Left lobe of liver (tissue), 2 donors: ENCODE measurements at regions not wholly inside any gene's neighbourhood (a gene's known extent, or its start where the extent isn't known, plus 50 kb on each side); places are given as distances from the start of the nearest gene placed in this dataset.

Experiments used
- ATAC-seq: fragments of 200-7000 bp; cut with Tn5 transposase; one replicate; pipeline ENCODE4 v1.9.1; 2020; ENCODE audit warnings: mild to moderate bottlenecking, moderate library complexity
- DNase-seq: peaks from one replicate; pipeline ENCODE4 v3.0.0-alpha.2; 2020; ENCODE audit warnings: low spot score
- donor health status: DM: no; HTN: no; CAD: no; lungs with moderate emphysema.
- donor health status: DM: no; HTN: yes; CAD: no.

DNA sequence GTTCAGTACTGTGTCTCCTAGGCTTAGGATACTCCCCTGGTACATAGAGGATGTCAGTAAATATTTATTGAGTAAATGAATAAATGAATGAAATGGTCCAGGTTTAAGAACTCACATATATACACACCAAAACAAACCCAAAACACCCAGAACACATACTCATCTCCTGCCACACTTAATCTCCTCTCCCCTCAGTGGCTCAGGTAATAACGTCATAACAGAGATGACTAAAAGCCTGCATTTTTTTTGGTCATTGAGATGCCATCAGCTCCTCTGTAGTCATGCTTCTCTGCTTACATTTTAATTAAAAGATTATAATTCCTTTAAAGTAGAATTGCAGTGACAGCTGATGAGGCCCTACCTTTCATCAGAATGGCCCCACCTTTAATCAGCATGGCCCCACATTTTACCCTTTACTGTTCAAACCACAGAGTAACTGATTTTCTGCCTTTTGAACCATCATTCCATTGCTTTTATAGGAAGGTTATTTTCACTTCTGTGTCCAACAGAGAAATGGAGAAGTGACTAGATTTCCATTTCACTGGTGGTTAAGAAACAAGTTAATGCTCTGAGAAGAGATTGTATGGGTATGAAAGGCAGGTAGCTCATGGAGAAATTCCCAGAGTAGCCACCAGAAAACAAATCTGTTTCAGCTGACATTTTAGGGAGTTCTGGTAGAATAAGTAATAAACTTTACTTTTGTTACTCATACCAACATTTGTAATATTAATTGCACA is 193.4 kb upstream of the ATP2B1 start:
- no peak for ATAC-seq
- DNase-seq: no peak

- DNase-seq (no peak), ATAC-seq (no peak)
Measured at GRCh38 chr12:89901319-89901718, 192.7 kb upstream of the ATP2B1 start.

GRCh38 chr12:89899651-89900050 is 191.0 kb upstream of the ATP2B1 start:
- ATAC-seq: no peak

DNA sequence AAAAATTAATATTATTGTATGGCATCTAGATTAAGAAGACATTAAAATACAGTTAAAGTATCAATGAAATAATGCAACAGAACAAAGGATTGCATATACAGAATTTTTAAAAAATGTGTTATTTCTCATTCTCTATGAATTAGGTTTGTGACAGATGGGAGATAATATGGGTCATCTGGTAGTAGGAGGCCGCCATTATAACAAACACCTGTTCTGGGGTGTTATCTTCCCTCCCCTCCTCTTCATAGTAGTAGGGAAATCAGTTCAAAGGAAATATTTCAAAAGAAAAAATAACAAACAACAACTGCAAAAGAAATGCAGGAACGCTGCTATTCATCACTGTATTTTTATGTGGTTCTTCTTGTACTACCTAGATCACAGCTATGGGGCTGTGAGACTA is 187.0 kb upstream of the ATP2B1 start:
- ATAC-seq (no peak), DNase-seq (no peak)

More at GRCh38 chr12:89899651-89900050, 191.0 kb upstream of the ATP2B1 start:
- DNase-seq: no peak

- ATAC-seq: no peak
- no peak for DNase-seq
Measured at GRCh38 chr12:89895101-89895500, 186.5 kb upstream of the ATP2B1 start.

DNA sequence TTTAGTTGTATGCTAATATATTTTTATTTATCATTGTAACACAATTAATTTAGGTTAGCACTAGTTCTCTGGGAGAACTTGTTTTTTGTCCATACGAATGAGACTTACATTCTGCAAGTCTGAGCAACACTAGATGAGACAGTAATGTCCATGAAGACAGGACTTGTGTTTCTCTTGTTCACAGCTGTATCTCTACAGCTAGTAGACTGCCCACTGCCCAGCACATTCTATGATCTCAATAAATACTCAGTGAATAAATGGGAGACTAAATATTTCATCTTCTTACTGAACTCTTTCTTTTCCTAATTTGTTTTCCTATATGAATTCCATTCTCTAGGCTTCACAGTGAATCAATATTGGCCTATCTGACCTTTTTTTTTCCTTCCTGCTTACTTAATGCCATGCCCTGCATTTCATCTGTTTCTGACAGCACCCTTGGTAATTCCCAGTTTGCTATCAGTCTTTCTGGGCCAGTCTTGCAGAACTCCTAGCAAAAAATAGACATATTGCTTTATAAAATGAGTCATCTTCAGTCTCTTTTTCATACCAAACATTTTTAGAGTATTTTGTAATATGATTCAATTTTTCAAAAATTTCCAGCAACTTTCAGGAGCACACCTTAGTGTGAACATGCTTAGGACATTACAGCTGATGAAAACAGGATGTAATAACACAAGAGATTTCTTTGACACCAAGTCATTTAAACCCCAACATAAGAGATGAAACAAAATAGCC is 185.5 kb upstream of the ATP2B1 start:
- DNase-seq (no peak), ATAC-seq (no peak)

DNA sequence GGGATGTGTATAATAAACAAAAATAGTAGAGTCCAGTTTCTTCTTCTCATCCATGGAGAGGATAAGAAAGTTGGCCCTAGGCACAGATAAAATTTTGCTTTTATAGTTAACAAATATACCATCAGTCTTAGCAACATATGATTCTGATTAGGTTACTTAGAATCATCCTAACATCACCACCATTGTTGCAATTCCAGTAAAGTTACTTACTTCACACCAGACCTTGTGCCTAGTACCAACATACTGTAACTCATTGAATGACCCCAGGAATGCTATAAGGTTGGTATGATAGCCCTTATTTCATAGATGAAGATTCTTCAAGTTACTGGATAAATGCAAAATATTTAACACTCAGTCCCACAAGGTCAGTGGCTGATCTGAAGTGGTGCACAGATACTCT is 183.8 kb upstream of the ATP2B1 start:
- ATAC-seq: no peak
- no peak for DNase-seq

GRCh38 chr12:89891933-89892332 is 183.3 kb upstream of the ATP2B1 start:
- ATAC-seq: no peak

DNA sequence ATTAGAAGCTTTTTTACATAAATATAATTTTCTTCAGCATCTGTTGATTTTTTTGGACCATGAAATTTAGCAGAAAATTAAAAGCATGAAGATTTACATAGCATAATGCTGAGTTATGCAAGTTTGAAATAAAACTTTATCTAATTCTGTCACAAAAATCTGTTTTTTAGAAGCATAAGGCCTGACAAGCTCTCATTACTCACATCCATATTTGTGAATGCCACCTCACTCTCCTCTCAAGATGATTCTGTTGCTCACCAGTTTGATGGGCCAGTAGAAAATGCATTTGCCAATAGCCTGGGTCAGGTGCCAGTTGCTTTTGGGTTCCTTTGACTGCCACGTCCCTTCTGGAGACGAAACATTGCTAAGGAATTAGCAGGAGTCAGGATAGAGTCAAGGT is 181.5 kb upstream of the ATP2B1 start:
- ATAC-seq: no peak
- no peak for DNase-seq

More at GRCh38 chr12:89891933-89892332, 183.3 kb upstream of the ATP2B1 start:
- DNase-seq: no peak

- no peak for ATAC-seq
- no peak for DNase-seq
Measured at GRCh38 chr12:89889062-89889461, 180.4 kb upstream of the ATP2B1 start.

DNA sequence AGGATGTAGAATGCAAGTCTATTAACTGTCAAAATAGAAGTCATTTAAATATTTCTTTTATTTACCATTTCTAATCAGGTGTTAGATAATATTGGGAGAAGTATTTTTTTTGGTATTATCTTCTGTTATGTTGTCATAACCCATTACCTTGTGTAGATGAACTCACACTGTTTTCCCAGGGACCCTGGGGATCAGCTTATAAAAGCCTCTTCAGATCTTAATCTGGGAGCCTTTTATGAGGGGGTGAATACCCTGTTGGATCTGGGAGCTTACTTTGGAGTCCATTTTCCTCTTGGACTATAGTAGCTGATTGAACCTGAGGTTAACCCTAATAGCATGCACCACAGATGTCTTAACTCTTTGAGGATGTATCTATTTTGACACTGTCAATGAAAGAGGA is 176.3 kb upstream of the ATP2B1 start:
- ATAC-seq (no peak), DNase-seq (no peak)

- no peak for DNase-seq
- no peak for ATAC-seq
Measured at GRCh38 chr12:89884416-89884898, 175.8 kb upstream of the ATP2B1 start.

DNA sequence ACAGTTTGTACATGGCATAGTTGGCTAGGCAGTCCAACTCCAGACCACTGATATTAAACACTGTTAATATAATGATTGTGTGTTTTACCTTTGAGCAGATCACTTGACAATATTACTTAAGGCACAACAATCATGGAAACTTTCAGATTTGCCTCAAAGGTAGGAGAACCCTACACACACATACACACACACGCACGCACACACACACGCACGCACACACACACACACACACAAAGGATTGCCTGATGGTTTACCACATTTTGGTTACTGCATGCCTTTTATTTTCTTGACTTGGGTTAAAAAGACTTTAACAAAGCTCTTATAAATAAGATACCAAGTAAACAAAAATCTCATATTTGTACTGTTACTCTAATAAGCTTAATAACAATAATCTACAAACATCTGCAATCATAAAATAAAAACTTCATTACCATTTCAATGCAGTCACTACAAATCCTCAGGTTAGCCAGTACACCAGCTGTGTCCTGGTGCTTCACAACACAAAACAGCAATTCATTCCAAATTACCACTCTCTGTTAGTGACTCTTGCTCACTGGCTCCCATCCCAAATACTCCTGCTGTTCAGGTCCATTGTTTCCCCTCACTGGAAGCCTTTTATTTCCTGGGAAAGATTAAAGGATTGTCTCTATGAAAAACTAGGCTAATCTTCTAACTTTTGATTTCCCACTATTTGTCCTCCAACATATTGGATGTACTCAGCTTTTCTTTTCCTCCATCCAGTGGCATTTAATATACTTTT is 175.2 kb upstream of the ATP2B1 start:
- no peak for ATAC-seq

GRCh38 chr12:89882792-89883191 is 174.2 kb upstream of the ATP2B1 start:
- DNase-seq (no peak), ATAC-seq (no peak)

More for the DNA sequence above, 175.2 kb upstream of the ATP2B1 start:
- no peak for DNase-seq

DNA sequence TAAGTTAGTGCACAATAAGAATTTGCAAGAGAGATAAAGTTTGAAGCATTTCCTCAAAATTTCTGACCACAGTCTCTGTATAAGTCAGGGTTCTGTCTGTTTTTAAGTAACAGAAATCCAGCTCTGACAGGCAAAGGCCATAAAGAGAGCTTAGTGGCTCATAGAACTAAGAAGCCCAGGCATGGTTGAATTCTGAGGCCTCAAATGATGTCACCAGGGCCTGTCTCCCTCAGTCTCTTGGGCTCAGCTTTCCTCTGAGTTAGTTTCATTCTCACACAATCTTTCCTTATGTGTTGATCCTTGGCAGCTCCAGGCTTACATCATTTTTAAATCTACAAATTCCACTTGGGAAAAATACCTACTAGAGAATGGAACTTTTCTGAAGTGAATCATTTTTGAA is 173.4 kb upstream of the ATP2B1 start:
- no peak for DNase-seq
- no peak for ATAC-seq

- DNase-seq (no peak), ATAC-seq (no peak)
Measured at GRCh38 chr12:89880690-89881350, 172.2 kb upstream of the ATP2B1 start.

DNA sequence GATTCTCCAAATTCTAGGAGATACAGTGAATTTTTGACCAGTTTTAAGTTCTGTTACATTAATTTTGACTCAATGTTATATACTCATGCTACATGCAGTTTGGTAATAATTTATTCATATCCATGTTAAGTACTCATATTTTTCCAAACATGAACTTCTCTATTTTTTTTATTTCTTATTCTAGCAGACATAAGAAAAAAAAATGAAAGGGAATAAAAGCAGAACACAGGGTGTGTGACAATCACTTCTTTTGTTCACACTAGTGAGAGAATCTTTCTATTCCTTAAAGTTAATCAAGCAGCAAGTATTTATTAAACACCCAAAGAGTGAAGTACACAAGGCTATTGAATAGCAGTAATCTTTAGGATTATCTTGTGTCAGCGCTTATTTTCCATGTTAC is 171.1 kb upstream of the ATP2B1 start:
- DNase-seq (no peak), ATAC-seq (no peak)

- ATAC-seq (no peak), DNase-seq (no peak)
Measured at GRCh38 chr12:89878950-89879349, 170.3 kb upstream of the ATP2B1 start.

DNA sequence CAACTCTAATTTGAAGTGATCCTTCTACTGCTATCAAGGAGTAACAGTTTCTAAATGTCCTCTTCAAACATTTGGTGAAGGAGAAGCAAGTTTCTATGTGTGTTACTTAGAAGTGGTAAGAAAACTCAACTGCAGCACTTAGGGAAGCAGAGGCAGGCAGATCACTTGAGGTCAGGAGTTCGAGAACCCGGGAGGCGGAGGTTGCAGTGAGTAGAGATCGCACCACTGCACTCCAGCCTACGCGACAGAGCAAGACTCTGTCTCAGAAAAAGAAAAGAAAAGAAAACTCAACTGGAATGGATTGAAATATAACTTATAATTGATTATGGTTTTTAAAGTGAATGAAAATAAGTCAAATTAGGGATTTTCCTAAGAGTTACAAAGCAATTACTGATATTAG is 169.7 kb upstream of the ATP2B1 start:
- no peak for ATAC-seq
- DNase-seq: no peak

GRCh38 chr12:89877671-89878070 is 169.0 kb upstream of the ATP2B1 start:
- DNase-seq: no peak
- ATAC-seq: no peak

GRCh38 chr12:89877136-89877535 is 168.5 kb upstream of the ATP2B1 start:
- DNase-seq (no peak), ATAC-seq (no peak)
